Heart left ventricle (tissue), 16 donors: ENCODE measurements at regions not wholly inside any gene's neighbourhood (a gene's known extent, or its start where the extent isn't known, plus 50 kb on each side); places are given as distances from the start of the nearest gene placed in this dataset.

Experiments
- ATAC-seq, 4 donors: fragments of 200-7000 bp; cut with Tn5 transposase; one replicate each; pipeline ENCODE4 v1.9.1; 2020 to 2022; ENCODE audit warnings: moderate library complexity in 4 of 4, mild to moderate bottlenecking in 3 of 4, moderate number of reproducible peaks in 1 of 4
- DNase-seq, 5 donors: peaks; one replicate each; pipeline ENCODE4 v3.0.0-alpha.2; 2020
- H3K27ac ChIP-seq, 12 donors: fragments of 200-600 bp; sonication (generic) in 4 of 12; one replicate each; pipeline versions ENCODE4 v1.5.0 to v1.8.0; 2016 to 2022; ENCODE audit warnings: mild to moderate bottlenecking in 2 of 12
- H3K27me3 ChIP-seq, 9 donors: fragments of 200-600 bp; sonication (generic) in 2 of 9; one replicate each; pipeline versions ENCODE4 v1.5.1 to v1.8.0; 2016 to 2022; ENCODE audit warnings: mild to moderate bottlenecking in 3 of 9
- H3K36me3 ChIP-seq, 9 donors: fragments of 200-600 bp; sonication (generic) in 2 of 9; one replicate each; pipeline versions ENCODE4 v1.5.0 to v1.8.0; 2018 to 2022; ENCODE audit warnings: mild to moderate bottlenecking in 2 of 9
- H3K4me1 ChIP-seq, 12 donors: fragments of 200-600 bp; sonication (generic) in 4 of 12; one replicate each; pipeline versions ENCODE4 v1.5.0 to v1.8.0; 2016 to 2022; ENCODE audit warnings: mild to moderate bottlenecking in 3 of 12
- H3K4me3 ChIP-seq, 12 donors: fragments of 200-600 bp; sonication (generic) in 4 of 12; one replicate each; pipeline versions ENCODE4 v1.5.0 to v1.8.0; 2017 to 2022; ENCODE audit warnings: mild to moderate bottlenecking in 9 of 12, moderate library complexity in 4 of 12
- H3K9me3 ChIP-seq, 12 donors: fragments of 200-600 bp; sonication (generic) in 4 of 12; one replicate each; pipeline versions ENCODE4 v1.5.0 to v1.8.0; 2016 to 2022; ENCODE audit warnings: mild to moderate bottlenecking in 1 of 12
- POLR2A ChIP-seq, 2 donors: fragments of 450-650 bp; IDR thresholded peaks; one replicate each; pipeline ENCODE4 v1.6.1; 2017; ENCODE audit warnings: antibody characterized with exemption in 2 of 2, mild to moderate bottlenecking in 2 of 2, moderate library complexity in 2 of 2
- WGBS, 4 donors: extraction: QIAGEN DNeasy Blood & Tissue Kit in 2 of 4; methylation state at CpG; one replicate each; pipeline versions ENCODE4 v1.1.5 to v1.1.7; 2013 to 2018; 5-methylcytosine and 5-hydroxymethylcytosine counted together
- intact Hi-C, 10 donors: fragments of 100-400 bp; cut with DNase I; formaldehyde crosslinking; loops; one replicate each; pipeline versions ENCODE4 v1.11.1 to v1.14.2; 2022
- TF ChIP-seq, protein P1 (sequence below), 12 donors: fragments of 200-600 bp; sonication (generic) in 4 of 12; IDR thresholded peaks; one replicate each; pipeline versions ENCODE4 v1.5.0 to v1.8.0; 2018 to 2022; ENCODE audit warnings: antibody characterized with exemption in 12 of 12, mild to moderate bottlenecking in 5 of 12
- donor health status: ischemic (EF 13 %, LVEDD 7.1; RV severe dilation, severe dysfunction).
- donor health status: healthy with polysubstance abuse.
- donor health status: DM: no; HTN: yes; CAD: no.
- donor health status: DM: no; HTN: no; CAD: no.
- donor health status: ischemic (EF 25% LVEDD 6.9; RV normal size, moderate dysfunction).
- donor health status: ischemic (EF 25% LVEDD 5.7; RV mildly dilated, moderate dysfunction).
- donor health status: healthy.
- donor health status: DM: yes; HTN: yes; CAD: no.
- donor health status: ischemic (EF 35%, LVEDD 5.7; RV mildly dilated, moderate dysfunction).
- donor health status: nonischemic (EF 11% LVEDD 7.7; RV severe dilation, severe dysfunction).
- donor health status: DM: yes; HTN: yes; CAD: no.
- donor health status: PGD.
- donor health status: ischemic (EF 29% LVEDD 5.4; RV normal size, mild dysfunction).
- donor health status: nonischemic (EF 23%, LVEDD 6.1; RV moderate dilation, normal function).

DNA sequence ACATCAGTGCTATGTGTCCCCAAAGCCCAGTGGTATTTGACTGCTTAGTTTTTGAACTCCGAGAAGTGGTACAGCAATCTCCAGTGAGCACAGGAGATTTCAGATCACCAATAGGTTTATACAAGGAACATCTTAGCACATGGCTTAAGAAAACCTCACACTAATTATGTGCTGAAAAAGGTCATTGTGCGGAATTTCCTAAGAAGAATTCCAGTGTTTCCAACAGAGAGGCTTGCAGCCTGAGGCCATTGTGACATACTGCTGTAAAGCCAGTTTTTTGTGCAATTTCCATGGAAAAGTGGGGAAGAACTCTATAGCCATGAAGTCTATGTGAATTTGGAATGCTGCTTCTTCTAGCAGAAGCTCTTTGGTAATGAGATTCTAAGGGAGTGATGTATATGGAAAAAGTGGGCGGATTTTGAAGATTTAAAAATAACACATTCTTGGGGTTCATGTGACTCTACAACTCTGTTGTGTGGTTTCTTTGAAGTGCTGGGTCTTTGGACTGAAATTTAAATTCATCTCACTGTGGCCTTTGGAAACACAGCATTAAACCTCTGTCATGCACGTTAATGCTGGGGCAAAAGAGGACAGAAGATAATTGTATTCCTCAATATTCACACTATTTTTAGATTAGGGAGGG lies 110.5 kb upstream of the CD180 start:
- H3K27ac ChIP-seq, result no peak overlapping the region
- H3K36me3 ChIP-seq, result no peaks in the 10 kb centered on the region
- H3K27me3 ChIP-seq, result no peaks in the 10 kb centered on the region
- ATAC-seq, result no peak
- TF ChIP-seq, protein P1, sequence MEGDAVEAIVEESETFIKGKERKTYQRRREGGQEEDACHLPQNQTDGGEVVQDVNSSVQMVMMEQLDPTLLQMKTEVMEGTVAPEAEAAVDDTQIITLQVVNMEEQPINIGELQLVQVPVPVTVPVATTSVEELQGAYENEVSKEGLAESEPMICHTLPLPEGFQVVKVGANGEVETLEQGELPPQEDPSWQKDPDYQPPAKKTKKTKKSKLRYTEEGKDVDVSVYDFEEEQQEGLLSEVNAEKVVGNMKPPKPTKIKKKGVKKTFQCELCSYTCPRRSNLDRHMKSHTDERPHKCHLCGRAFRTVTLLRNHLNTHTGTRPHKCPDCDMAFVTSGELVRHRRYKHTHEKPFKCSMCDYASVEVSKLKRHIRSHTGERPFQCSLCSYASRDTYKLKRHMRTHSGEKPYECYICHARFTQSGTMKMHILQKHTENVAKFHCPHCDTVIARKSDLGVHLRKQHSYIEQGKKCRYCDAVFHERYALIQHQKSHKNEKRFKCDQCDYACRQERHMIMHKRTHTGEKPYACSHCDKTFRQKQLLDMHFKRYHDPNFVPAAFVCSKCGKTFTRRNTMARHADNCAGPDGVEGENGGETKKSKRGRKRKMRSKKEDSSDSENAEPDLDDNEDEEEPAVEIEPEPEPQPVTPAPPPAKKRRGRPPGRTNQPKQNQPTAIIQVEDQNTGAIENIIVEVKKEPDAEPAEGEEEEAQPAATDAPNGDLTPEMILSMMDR (IDR thresholded peaks at IDR 0.05), result no peak
- no peak for TF ChIP-seq POLR2A (IDR thresholded peaks at IDR 0.05)
- WGBS, 4 donors, result 84 to 95% (median 89%) methylated on average over 4 of the region's 4 CpGs
- no peak overlapping the region for H3K4me3 ChIP-seq
- intact Hi-C loops, result no loop called here
- no peak for DNase-seq
- peaks cover 0 to 36% (median 3%) of the 10 kb centered on the region in 12 donors for H3K4me1 ChIP-seq
- H3K9me3 ChIP-seq, result no peaks in the 10 kb centered on the region

DNA sequence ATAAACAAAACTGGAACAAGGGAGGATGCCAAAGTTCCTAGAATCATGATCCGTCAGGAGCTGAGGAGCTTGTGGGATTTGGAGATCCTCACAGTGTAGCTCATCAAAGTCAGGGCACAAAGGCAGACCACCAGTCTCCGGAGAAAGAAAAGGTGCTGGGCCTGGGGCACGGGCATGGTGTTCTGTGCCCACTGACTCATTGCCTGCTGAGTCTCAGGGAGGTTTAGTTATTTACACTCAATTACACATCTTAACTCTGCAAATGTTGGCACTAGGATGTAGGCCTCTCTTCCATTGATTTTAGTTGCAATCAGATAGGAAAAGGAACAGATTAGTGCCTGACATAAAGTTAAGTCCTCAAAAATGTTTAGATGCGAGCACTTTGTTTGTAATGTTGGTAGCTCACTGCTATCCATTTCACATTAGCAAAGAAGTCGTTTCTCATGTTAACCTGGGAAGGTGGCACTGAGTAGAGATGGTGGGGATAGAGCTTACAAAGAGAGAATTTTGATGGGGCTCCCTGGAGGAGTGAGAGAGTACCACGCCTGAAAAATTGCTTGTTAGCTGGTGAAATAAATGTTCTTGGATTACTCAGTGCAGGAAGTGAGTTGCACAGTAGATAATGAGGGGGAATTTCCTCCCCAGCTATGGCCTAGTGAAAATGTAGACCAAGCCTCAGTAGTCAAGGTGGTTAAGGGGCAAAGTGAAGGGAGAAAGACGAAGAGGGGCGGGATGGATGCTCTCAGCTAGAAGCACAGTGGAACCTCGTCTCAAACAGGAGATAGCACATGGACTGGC lies 109.5 kb upstream of the CD180 start:
- intact Hi-C loops, result loop anchor here in 1 of 10 donors (2.0 kb wide), 1 partner anchor 15 kb away; no protein-coding TSS in a partner anchor
- 85 to 87% (median 87%) methylated on average over 9 of the region's 9 CpGs for WGBS, 4 donors

GRCh38 chr5:67305401-67305800 lies 108.8 kb upstream of the CD180 start:
- H3K27ac ChIP-seq, result peak overlapping the region in 10 of 12 donors; percentile 11 to 70 (median 41)
- ATAC-seq (no peak), DNase-seq (no peak)
- intact Hi-C loops, result loop anchor here in 1 of 10 donors (2.0 kb wide), 1 partner anchor 15 kb away; no protein-coding TSS in a partner anchor
- peaks cover 0 to 51% (median 8%) of the 10 kb centered on the region in 12 donors for H3K4me1 ChIP-seq
- 88 to 100% (median 99%) methylated on average over 1 of the region's 1 CpG for WGBS, 4 donors
- H3K27me3 ChIP-seq, result no peaks in the 10 kb centered on the region
- no peak overlapping the region for H3K4me3 ChIP-seq
- H3K36me3 ChIP-seq, result no peaks in the 10 kb centered on the region
- H3K9me3 ChIP-seq, result no peaks in the 10 kb centered on the region
- TF ChIP-seq, protein P1 (IDR thresholded peaks at IDR 0.05), result no peak
- TF ChIP-seq POLR2A (IDR thresholded peaks at IDR 0.05), result no peak

More for the DNA sequence above, 109.5 kb upstream of the CD180 start:
- H3K36me3 ChIP-seq, result no peaks in the 10 kb centered on the region
- ATAC-seq (peak in 2 of 4 donors; percentile 21 to 31), DNase-seq (no peak)
- no peaks in the 10 kb centered on the region for H3K27me3 ChIP-seq
- no peaks in the 10 kb centered on the region for H3K9me3 ChIP-seq
- H3K4me3 ChIP-seq, result no peak overlapping the region
- peak overlapping the region in 10 of 12 donors; percentile 11 to 70 (median 41) for H3K27ac ChIP-seq
- peaks cover 0 to 44% (median 6%) of the 10 kb centered on the region in 12 donors for H3K4me1 ChIP-seq
- no peak for TF ChIP-seq POLR2A (IDR thresholded peaks at IDR 0.05)
- TF ChIP-seq, protein P1 (IDR thresholded peaks at IDR 0.05), result no peak

DNA sequence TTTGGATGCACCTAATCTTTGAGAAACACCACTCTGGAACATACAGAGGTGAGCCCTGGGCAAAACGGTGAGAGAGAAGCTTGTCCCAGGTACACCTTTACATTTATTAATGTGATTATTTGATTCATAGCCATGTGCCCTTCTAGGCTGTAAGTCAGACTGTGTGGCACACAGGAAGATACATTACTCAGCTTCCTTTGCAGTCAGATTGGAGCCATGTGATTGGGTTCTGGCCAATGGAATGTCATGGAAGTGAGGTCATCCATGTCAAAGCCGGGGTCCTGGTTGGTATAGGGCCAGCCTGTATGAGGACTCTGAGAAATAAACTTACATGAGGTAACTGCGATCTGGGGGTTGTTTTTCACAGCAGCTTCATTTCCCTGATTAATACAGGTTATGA lies 106.8 kb upstream of the CD180 start:
- no peaks in the 10 kb centered on the region for H3K9me3 ChIP-seq
- ATAC-seq, result no peak
- no peak overlapping the region for H3K4me3 ChIP-seq
- intact Hi-C loops, result no loop called here
- TF ChIP-seq, protein P1 (IDR thresholded peaks at IDR 0.05), result no peak
- TF ChIP-seq POLR2A (IDR thresholded peaks at IDR 0.05), result no peak
- WGBS, 4 donors, result 76 to 87% (median 80%) methylated on average over 3 of the region's 3 CpGs
- H3K27ac ChIP-seq, result peak overlapping the region in 3 of 12 donors; percentile 9 to 71 (median 70)
- H3K27me3 ChIP-seq, result no peaks in the 10 kb centered on the region
- DNase-seq, result no peak
- H3K4me1 ChIP-seq, result peaks cover 0 to 68% (median 8%) of the 10 kb centered on the region in 12 donors
- no peaks in the 10 kb centered on the region for H3K36me3 ChIP-seq
